ENCODE measurements at regions not wholly inside any gene's neighbourhood (a gene's known extent, or its start where the extent isn't known, plus 50 kb on each side); places are given as distances from the start of the nearest gene placed in this dataset.

GRCh38 chr21:15472108-15473040, 257.4 kb upstream of the USP25 start:
- TF ChIP-seq POLR2AphosphoS5 (IDR thresholded peaks at IDR 0.05) = no peak
- no peak for TF ChIP-seq CTCF (IDR thresholded peaks at IDR 0.05)
- TF ChIP-seq POLR2A (IDR thresholded peaks at IDR 0.05) = no peak
